ENCODE measurements at regions not wholly inside any gene's neighbourhood (a gene's known extent, or its start where the extent isn't known, plus 50 kb on each side); places are given as distances from the start of the nearest gene placed in this dataset.
A peak's percentile ranks its signal among the peaks of the same experiment; 100 is the strongest.
"Not testable (repeated sequence)": the region's sequence is repeated elsewhere in the genome, so short reads cannot be mapped to it uniquely, and the experiment has no call there.

- H3K9me3 ChIP-seq; DNase-seq; H3K36me3 ChIP-seq; intact Hi-C loops (cut with DNase I; ENCODE audit: low total_unique reads); in situ Hi-C loops (cut with MboI; ENCODE audit: low sequenced_read_pairs in 4 of 4); ATAC-seq; H3K27ac ChIP-seq; H3K4me1 ChIP-seq; H3K27me3 ChIP-seq; H3K4me3 ChIP-seq: not testable (repeated sequence)
Observed at GRCh38 chr20:30719415-30720199, 537.9 kb upstream of the DEFB115 start.

GRCh38 chr20:30723511-30723910 lies 534.0 kb upstream of the DEFB115 start:
- not testable (repeated sequence) for H3K27ac ChIP-seq, H3K4me1 ChIP-seq

GRCh38 chr20:30723934-30724687 lies 533.4 kb upstream of the DEFB115 start:
- H3K36me3 ChIP-seq; intact Hi-C loops (cut with DNase I; ENCODE audit: low total_unique reads); in situ Hi-C loops (cut with MboI; ENCODE audit: low sequenced_read_pairs in 4 of 4); DNase-seq; H3K27ac ChIP-seq; ATAC-seq; H3K9me3 ChIP-seq; H3K27me3 ChIP-seq; H3K4me1 ChIP-seq: not testable (repeated sequence)
- H3K4me3 ChIP-seq: peak overlapping the region in 2 of 4 donors; percentile 15 to 47

More at GRCh38 chr20:30723511-30723910, 534.0 kb upstream of the DEFB115 start:
- H3K36me3 ChIP-seq; intact Hi-C loops (cut with DNase I; ENCODE audit: low total_unique reads); in situ Hi-C loops (cut with MboI; ENCODE audit: low sequenced_read_pairs in 4 of 4); DNase-seq; ATAC-seq; H3K9me3 ChIP-seq; H3K27me3 ChIP-seq: not testable (repeated sequence)
- H3K4me3 ChIP-seq: peak overlapping the region in 2 of 4 donors; percentile 15 to 47

GRCh38 chr20:30724688-30725074 lies 532.8 kb upstream of the DEFB115 start:
- H3K36me3 ChIP-seq; H3K27me3 ChIP-seq; in situ Hi-C loops (cut with MboI; ENCODE audit: low sequenced_read_pairs in 4 of 4); H3K27ac ChIP-seq; intact Hi-C loops (cut with DNase I; ENCODE audit: low total_unique reads); DNase-seq; H3K4me1 ChIP-seq; H3K9me3 ChIP-seq; ATAC-seq; H3K4me3 ChIP-seq: not testable (repeated sequence)

- intact Hi-C loops (cut with DNase I; ENCODE audit: low total_unique reads); H3K27me3 ChIP-seq; DNase-seq; H3K4me1 ChIP-seq; H3K9me3 ChIP-seq; H3K36me3 ChIP-seq; in situ Hi-C loops (cut with MboI; ENCODE audit: low sequenced_read_pairs in 4 of 4); ATAC-seq; H3K27ac ChIP-seq; H3K4me3 ChIP-seq: not testable (repeated sequence)
Observed at GRCh38 chr20:30725188-30725587, 532.3 kb upstream of the DEFB115 start.

- H3K27ac ChIP-seq; H3K4me3 ChIP-seq; H3K27me3 ChIP-seq; H3K4me1 ChIP-seq; H3K9me3 ChIP-seq; DNase-seq; H3K36me3 ChIP-seq; intact Hi-C loops (cut with DNase I; ENCODE audit: low total_unique reads); ATAC-seq; in situ Hi-C loops (cut with MboI; ENCODE audit: low sequenced_read_pairs in 4 of 4): not testable (repeated sequence)
Observed at GRCh38 chr20:30728271-30728885, 529.1 kb upstream of the DEFB115 start.

All from gastrocnemius medialis (tissue), 4 donors.